Lung microvascular endothelial cell (primary cell): ENCODE measurements at regions not wholly inside any gene's neighbourhood (a gene's known extent, or its start where the extent isn't known, plus 50 kb on each side); places are given as distances from the start of the nearest gene placed in this dataset.
"Not testable (repeated sequence)": the region's sequence is repeated elsewhere in the genome, so short reads cannot be mapped to it uniquely, and the experiment has no call there.

Experiments
- DNase-seq, 2 donors: peaks; one replicate each; pipeline versions ENCODE4 v3.0.0 to v3.0.0-alpha.2; 2010; ENCODE audit warnings: low read depth in 2 of 2

- not testable (repeated sequence) for DNase-seq
Measured at GRCh38 chr14:37891500-37891899, 296.1 kb downstream of the TTC6 start.

- no peak for DNase-seq
Measured at GRCh38 chr14:37894463-37894862, 299.0 kb downstream of the TTC6 start.

- no peak for DNase-seq
Measured at GRCh38 chr14:37899365-37899764, 303.9 kb downstream of the TTC6 start.

GRCh38 chr14:37900561-37900960 lies 305.1 kb downstream of the TTC6 start:
- no peak for DNase-seq

GRCh38 chr14:37901978-37902377 lies 305.7 kb upstream of the SSTR1 start:
- no peak for DNase-seq

- DNase-seq = peak; percentile 59 to 60
Measured at GRCh38 chr14:37903343-37904191, 304.1 kb upstream of the SSTR1 start.

GRCh38 chr14:37924622-37925021 lies 283.1 kb upstream of the SSTR1 start:
- DNase-seq = no peak

- no peak for DNase-seq
Measured at GRCh38 chr14:37932008-37932407, 275.7 kb upstream of the SSTR1 start.

- no peak for DNase-seq
Measured at GRCh38 chr14:37932481-37932880, 275.2 kb upstream of the SSTR1 start.

- DNase-seq = no peak
Measured at GRCh38 chr14:37936971-37937370, 270.7 kb upstream of the SSTR1 start.

- no peak for DNase-seq
Measured at GRCh38 chr14:37939442-37940028, 268.2 kb upstream of the SSTR1 start.

- DNase-seq = no peak
Measured at GRCh38 chr14:37945959-37946358, 261.7 kb upstream of the SSTR1 start.

- DNase-seq = no peak
Measured at GRCh38 chr14:37946819-37947218, 260.9 kb upstream of the SSTR1 start.

- no peak for DNase-seq
Measured at GRCh38 chr14:37948266-37948665, 259.4 kb upstream of the SSTR1 start.

GRCh38 chr14:37968664-37969240 lies 239.0 kb upstream of the SSTR1 start:
- DNase-seq = no peak

GRCh38 chr14:37969511-37969979 lies 238.2 kb upstream of the SSTR1 start:
- DNase-seq = no peak

- DNase-seq = no peak
Measured at GRCh38 chr14:37970696-37971095, 237.0 kb upstream of the SSTR1 start.

GRCh38 chr14:37972941-37973887 lies 234.5 kb upstream of the SSTR1 start:
- no peak for DNase-seq

GRCh38 chr14:37974421-37974820 lies 233.3 kb upstream of the SSTR1 start:
- DNase-seq = no peak

GRCh38 chr14:37977481-37977880 lies 230.2 kb upstream of the SSTR1 start:
- DNase-seq = no peak

- peak; percentile 69 to 75 for DNase-seq
Measured at GRCh38 chr14:37985826-37986470, 221.8 kb upstream of the SSTR1 start.
